Parathyroid adenoma (tissue), 2 donors: ENCODE measurements at regions not wholly inside any gene's neighbourhood (a gene's known extent, or its start where the extent isn't known, plus 50 kb on each side); places are given as distances from the start of the nearest gene placed in this dataset.

Experiments used
- H2AFZ ChIP-seq: fragments of 300-600 bp; sonication (generic); one replicate; pipeline ENCODE4 v1.7.0; 2017; ENCODE audit warnings: antibody characterized with exemption, mild to moderate bottlenecking
- H3K27ac ChIP-seq: fragments of 300-600 bp; sonication (generic); one replicate; pipeline ENCODE4 v1.7.0; 2017
- H3K27me3 ChIP-seq: fragments of 300-600 bp; sonication (generic); one replicate; pipeline ENCODE4 v1.7.0; 2017; ENCODE audit warnings: low read length; ENCODE audit not compliant: control insufficient read depth, insufficient read depth
- H3K36me3 ChIP-seq: fragments of 300-600 bp; sonication (generic); one replicate; pipeline ENCODE4 v1.7.0; 2017; ENCODE audit warnings: low read length; ENCODE audit not compliant: control insufficient read depth, insufficient read depth
- H3K4me1 ChIP-seq: fragments of 300-600 bp; sonication (generic); one replicate; pipeline ENCODE4 v1.7.0; 2017; ENCODE audit warnings: control low read depth
- H3K4me2 ChIP-seq: fragments of 300-600 bp; sonication (generic); one replicate; pipeline ENCODE4 v1.7.0; 2017; ENCODE audit warnings: low read length
- H3K4me3 ChIP-seq: fragments of 300-600 bp; sonication (generic); one replicate; pipeline ENCODE4 v1.7.0; 2017; ENCODE audit warnings: low read depth, low read length
- H3K79me2 ChIP-seq: fragments of 300-600 bp; sonication (generic); one replicate; pipeline ENCODE4 v1.7.0; 2017; ENCODE audit warnings: control low read depth
- H3K9ac ChIP-seq: fragments of 300-600 bp; sonication (generic); one replicate; pipeline ENCODE4 v1.7.0; 2017; ENCODE audit warnings: mild to moderate bottlenecking
- H3K9me3 ChIP-seq: fragments of 300-600 bp; sonication (generic); one replicate; pipeline ENCODE4 v1.7.0; 2017; ENCODE audit warnings: low read length; ENCODE audit not compliant: control insufficient read depth
- CTCF ChIP-seq: fragments of 300-600 bp; sonication (generic); IDR thresholded peaks from one replicate; pipeline ENCODE4 v1.7.0; 2017; ENCODE audit warnings: antibody characterized with exemption, mild to moderate bottlenecking
- donor health status: primary hyperparathyroidism.

DNA sequence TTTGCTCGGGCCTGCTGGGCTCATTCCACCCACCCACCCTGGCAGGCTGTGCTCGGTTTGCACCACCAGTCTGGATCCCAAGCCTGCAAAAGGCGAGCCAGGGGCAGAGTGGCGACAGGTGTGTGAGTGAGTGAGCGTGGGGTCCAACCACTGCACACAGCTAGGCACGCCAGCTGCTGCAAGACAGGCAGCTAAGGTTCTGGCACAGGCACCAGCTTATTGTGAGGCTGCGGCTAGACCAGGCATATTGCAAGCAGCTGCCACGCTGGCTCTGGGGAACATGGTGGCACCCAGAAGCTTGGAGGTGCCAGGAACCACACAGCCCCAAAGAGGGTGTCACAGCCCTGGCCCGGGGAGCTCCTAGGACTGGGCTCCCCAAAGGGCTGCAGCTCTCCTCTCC lies 205.1 kb downstream of the ANKRD60 start:
- H3K9ac ChIP-seq = no peak overlapping the region
- TF ChIP-seq CTCF = no peak
- no peaks in the 10 kb centered on the region for H3K27me3 ChIP-seq
- H3K4me3 ChIP-seq = no peak overlapping the region
- H3K36me3 ChIP-seq = no peaks in the 10 kb centered on the region
- no peak overlapping the region for H3K4me2 ChIP-seq
- H2AFZ ChIP-seq = no peak overlapping the region
- no peaks in the 10 kb centered on the region for H3K4me1 ChIP-seq
- no peaks in the 10 kb centered on the region for H3K9me3 ChIP-seq
- no peak overlapping the region for H3K27ac ChIP-seq
- no peaks in the 10 kb centered on the region for H3K79me2 ChIP-seq

GRCh38 chr20:58022711-58023110 lies 205.7 kb downstream of the ANKRD60 start:
- H3K36me3 ChIP-seq = no peaks in the 10 kb centered on the region
- H2AFZ ChIP-seq = no peak overlapping the region
- H3K27ac ChIP-seq = no peak overlapping the region
- no peak overlapping the region for H3K4me2 ChIP-seq
- H3K27me3 ChIP-seq = no peaks in the 10 kb centered on the region
- no peak overlapping the region for H3K4me3 ChIP-seq
- no peak for TF ChIP-seq CTCF
- no peak overlapping the region for H3K9ac ChIP-seq
- no peaks in the 10 kb centered on the region for H3K79me2 ChIP-seq
- no peaks in the 10 kb centered on the region for H3K4me1 ChIP-seq
- H3K9me3 ChIP-seq = no peaks in the 10 kb centered on the region

DNA sequence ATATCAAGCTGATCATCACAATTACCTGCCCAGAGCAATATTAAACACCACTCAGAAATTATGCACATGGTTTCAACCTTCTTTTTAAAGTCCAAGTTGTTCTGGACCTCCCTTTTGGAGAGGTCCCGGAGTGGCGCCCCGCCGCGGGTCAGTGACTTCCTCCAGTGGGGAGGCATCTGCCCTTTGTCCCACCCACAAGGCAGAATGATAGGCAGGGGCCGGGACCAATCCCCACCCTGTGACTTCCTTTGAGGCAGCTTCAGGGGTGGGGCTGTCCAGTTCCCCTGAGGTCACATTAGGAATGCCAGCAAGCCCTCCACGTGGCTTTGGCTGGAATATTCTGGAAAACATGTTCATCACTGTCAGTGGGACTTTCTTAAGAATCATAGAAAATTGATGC lies 207.0 kb downstream of the ANKRD60 start:
- H3K27ac ChIP-seq = no peak overlapping the region

DNA sequence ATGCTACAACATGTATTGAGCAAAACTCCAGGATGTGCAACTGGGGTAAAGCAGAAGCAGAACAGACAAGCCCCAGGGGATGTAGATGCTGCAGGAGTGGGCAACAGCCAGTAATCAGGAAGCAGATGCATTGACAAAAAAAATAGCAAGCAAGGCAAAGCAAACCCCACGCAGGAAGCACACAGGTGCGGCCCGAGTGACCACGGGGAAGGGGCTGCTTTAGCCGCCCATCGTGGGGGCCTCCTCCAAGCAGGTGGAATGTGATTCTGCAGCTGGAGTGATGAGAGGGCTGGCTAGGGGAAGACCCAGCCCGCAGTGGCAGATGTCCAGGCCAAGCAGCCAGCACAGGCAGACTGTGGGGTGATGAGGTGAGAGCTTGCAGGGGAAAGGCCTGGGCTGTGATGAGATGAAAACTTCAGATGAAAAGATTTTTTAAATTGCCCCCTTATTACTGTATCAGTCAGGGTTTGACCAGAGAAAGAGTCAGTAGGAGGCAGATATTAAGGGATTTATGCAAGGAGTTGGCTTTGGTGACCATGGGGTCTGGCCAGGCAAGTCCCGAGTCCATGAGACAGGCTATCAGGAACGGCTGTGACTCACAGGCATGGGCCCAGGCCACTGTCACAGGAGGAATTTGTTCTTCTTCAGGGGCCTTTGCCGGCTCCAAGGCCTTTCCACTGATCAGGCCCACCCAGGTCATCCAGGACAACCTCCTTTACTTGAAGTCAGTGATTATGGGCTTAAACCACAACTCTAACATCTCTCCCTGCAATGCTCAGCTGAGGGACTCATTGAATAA lies 207.6 kb downstream of the ANKRD60 start:
- no peaks in the 10 kb centered on the region for H3K9me3 ChIP-seq

More for the DNA sequence above, 207.0 kb downstream of the ANKRD60 start:
- Histone ChIP-seq H2AFZ (no peak overlapping the region), H3K27me3 (no peaks in the 10 kb centered on the region), H3K4me2 (no peak overlapping the region), H3K79me2 (no peaks in the 10 kb centered on the region), H3K36me3 (no peaks in the 10 kb centered on the region), H3K4me1 (no peaks in the 10 kb centered on the region), H3K4me3 (no peak overlapping the region), H3K9ac (no peak overlapping the region), H3K9me3 (no peaks in the 10 kb centered on the region)
- TF ChIP-seq CTCF = no peak

More for the DNA sequence above, 207.6 kb downstream of the ANKRD60 start:
- no peak for TF ChIP-seq CTCF
- Histone ChIP-seq H3K4me3 (no peak overlapping the region), H3K79me2 (no peaks in the 10 kb centered on the region), H3K36me3 (no peaks in the 10 kb centered on the region), H3K4me2 (no peak overlapping the region), H2AFZ (no peak overlapping the region), H3K27me3 (no peaks in the 10 kb centered on the region), H3K4me1 (no peaks in the 10 kb centered on the region), H3K27ac (no peak overlapping the region), H3K9ac (no peak overlapping the region)
